NB4 (cell line): ENCODE measurements at regions not wholly inside any gene's neighbourhood (a gene's known extent, or its start where the extent isn't known, plus 50 kb on each side); places are given as distances from the start of the nearest gene placed in this dataset.

ENCODE experiments used
- CTCF ChIP-seq: IDR thresholded peaks from one replicate; pipeline ENCODE4 v1.5.1; 2012; ENCODE audit warnings: low read depth, low read length
- MYC ChIP-seq: IDR thresholded peaks from 2 replicates; pipeline ENCODE4 v1.6.1; 2011; ENCODE audit warnings: low read depth, low read length
- POLR2A ChIP-seq: IDR thresholded peaks from 2 replicates; pipeline ENCODE4 v1.6.1; 2011; ENCODE audit warnings: mild to moderate bottlenecking; ENCODE audit not compliant: insufficient read length; ENCODE audit errors: extremely low read depth

- TF ChIP-seq CTCF (no peak), MYC (no peak), POLR2A (no peak)
These were observed 1701.8 kb downstream of the EFNA5 start for GRCh38 chr5:105968981-105969380.
